PC-9 (cell line): ENCODE measurements at regions not wholly inside any gene's neighbourhood (a gene's known extent, or its start where the extent isn't known, plus 50 kb on each side); places are given as distances from the start of the nearest gene placed in this dataset.

Experiments
- CTCF ChIP-seq: fragments of 200-600 bp; sonication (generic); conservative IDR thresholded peaks from 2 replicates; pipeline ENCODE4 v1.6.1; 2017; ENCODE audit warnings: mixed run types, antibody characterized with exemption, mild to moderate bottlenecking, moderate library complexity
- EZH2 ChIP-seq: fragments of 200-600 bp; sonication (generic); IDR thresholded peaks from 2 replicates; pipeline ENCODE4 v1.8.0; 2017; ENCODE audit warnings: antibody characterized with exemption, low read depth

- TF ChIP-seq CTCF (no peak), EZH2 (no peak)
Measured at GRCh38 chr5:7094626-7095025, 301.3 kb upstream of the ADCY2 start.
